ENCODE measurements at regions not wholly inside any gene's neighbourhood (a gene's known extent, or its start where the extent isn't known, plus 50 kb on each side); places are given as distances from the start of the nearest gene placed in this dataset.

- no peak for TF ChIP-seq POLR2A (IDR thresholded peaks at IDR 0.05; ENCODE audit: low read depth, low read length)
- no peak for TF ChIP-seq POLR2AphosphoS5 (IDR thresholded peaks at IDR 0.05; ENCODE audit: low read depth, low read length)
- TF ChIP-seq SPI1 (IDR thresholded peaks at IDR 0.05; ENCODE audit: low read depth, low read length): no peak
- TF ChIP-seq TAF1 (IDR thresholded peaks at IDR 0.05; ENCODE audit: low read depth, low read length): no peak
- TF ChIP-seq POU2F2 (IDR thresholded peaks at IDR 0.05; ENCODE audit: low read depth, low read length): no peak
- no peak for TF ChIP-seq PAX5 (IDR thresholded peaks at IDR 0.05; ENCODE audit: insufficient read depth, low read length, severe bottlenecking)
Observed at GRCh38 chr4:89379511-89380044, 72.0 kb upstream of the GPRIN3 start.

All from GM12891 (cell line).